ENCODE measurements at regions not wholly inside any gene's neighbourhood (a gene's known extent, or its start where the extent isn't known, plus 50 kb on each side); places are given as distances from the start of the nearest gene placed in this dataset.

DNA sequence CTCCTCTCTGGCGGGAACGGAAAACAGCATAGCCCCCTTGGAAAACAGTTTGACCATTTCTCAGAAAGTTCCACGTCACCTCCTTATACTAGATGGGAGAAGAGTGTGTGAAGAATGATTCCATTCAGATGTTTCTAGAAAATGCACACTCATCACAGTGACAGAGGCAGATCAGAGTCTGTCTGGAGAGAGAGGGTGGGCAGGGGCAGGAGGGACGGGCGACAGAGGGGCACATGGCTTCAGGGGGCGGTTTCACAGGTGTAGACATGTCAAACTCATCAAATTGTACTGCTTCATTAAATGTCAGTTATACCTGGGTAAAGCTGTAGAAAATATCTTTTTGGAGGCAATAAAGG lies 88.8 kb upstream of the TAF1B start:
- Histone ChIP-seq H3K4me3 (no peak overlapping the region), H3K36me3 (ENCODE audit: insufficient read depth in 1 of 2, low read depth in 1 of 2) (no peaks in the 10 kb centered on the region), H3K27me3 (ENCODE audit: insufficient read depth in 3 of 3, low read length in 2 of 3) (no peaks in the 10 kb centered on the region), H3K9me3 (no peaks in the 10 kb centered on the region), H3K4me1 (peaks cover 44% of the 10 kb centered on the region), H3K27ac (no peak overlapping the region)
- WGBS, 3 donors: 84 to 94% (median 93%) methylated on average over 6 of the region's 6 CpGs
- TF ChIP-seq, protein P1, sequence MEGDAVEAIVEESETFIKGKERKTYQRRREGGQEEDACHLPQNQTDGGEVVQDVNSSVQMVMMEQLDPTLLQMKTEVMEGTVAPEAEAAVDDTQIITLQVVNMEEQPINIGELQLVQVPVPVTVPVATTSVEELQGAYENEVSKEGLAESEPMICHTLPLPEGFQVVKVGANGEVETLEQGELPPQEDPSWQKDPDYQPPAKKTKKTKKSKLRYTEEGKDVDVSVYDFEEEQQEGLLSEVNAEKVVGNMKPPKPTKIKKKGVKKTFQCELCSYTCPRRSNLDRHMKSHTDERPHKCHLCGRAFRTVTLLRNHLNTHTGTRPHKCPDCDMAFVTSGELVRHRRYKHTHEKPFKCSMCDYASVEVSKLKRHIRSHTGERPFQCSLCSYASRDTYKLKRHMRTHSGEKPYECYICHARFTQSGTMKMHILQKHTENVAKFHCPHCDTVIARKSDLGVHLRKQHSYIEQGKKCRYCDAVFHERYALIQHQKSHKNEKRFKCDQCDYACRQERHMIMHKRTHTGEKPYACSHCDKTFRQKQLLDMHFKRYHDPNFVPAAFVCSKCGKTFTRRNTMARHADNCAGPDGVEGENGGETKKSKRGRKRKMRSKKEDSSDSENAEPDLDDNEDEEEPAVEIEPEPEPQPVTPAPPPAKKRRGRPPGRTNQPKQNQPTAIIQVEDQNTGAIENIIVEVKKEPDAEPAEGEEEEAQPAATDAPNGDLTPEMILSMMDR (IDR thresholded peaks at IDR 0.05): no peak
- DNase-seq: peak in 1 of 2 donors; percentile 3
- intact Hi-C loops (cut with DNase I): no loop called here
- ATAC-seq: no peak

DNA sequence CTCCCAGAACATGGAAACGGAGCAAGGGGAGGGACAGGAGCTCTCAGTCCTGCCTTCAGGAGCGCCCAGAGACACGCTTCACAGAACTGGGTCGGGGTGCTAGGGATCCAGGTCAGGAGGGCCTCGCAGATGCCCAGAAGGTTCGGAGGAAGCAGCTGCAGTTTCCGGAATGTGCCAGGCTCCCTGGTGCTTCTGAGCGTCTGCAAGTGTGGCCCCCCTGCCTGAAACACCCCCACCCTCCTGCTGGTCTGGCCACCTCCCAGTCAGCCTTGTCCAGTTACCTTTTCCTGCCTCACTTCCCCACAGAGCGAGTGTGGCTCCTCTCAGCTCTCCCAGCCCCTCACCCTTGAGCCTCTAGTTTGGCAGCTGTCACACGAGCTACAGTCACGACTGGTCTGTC lies 88.3 kb upstream of the TAF1B start:
- H3K36me3 ChIP-seq (ENCODE audit: insufficient read depth in 1 of 2, low read depth in 1 of 2): no peaks in the 10 kb centered on the region
- no peaks in the 10 kb centered on the region for H3K9me3 ChIP-seq
- H3K4me1 ChIP-seq: peaks cover 49% of the 10 kb centered on the region
- 71 to 81% (median 75%) methylated on average over 11 of the region's 11 CpGs for WGBS, 3 donors
- DNase-seq (peak in 1 of 2 donors; percentile 35), ATAC-seq (no peak)
- TF ChIP-seq, protein P1 (IDR thresholded peaks at IDR 0.05): no peak
- no peaks in the 10 kb centered on the region for H3K27me3 ChIP-seq (ENCODE audit: insufficient read depth in 3 of 3, low read length in 2 of 3)
- intact Hi-C loops (cut with DNase I): loop anchor here (5.0 kb wide), 2 partner anchors 123 to 198 kb away; partner anchors contain the start of genes YWHAQ (in 2 of the 2) and ADAM17 (in 1 of the 2)
- H3K27ac ChIP-seq: no peak overlapping the region
- H3K4me3 ChIP-seq: no peak overlapping the region

DNA sequence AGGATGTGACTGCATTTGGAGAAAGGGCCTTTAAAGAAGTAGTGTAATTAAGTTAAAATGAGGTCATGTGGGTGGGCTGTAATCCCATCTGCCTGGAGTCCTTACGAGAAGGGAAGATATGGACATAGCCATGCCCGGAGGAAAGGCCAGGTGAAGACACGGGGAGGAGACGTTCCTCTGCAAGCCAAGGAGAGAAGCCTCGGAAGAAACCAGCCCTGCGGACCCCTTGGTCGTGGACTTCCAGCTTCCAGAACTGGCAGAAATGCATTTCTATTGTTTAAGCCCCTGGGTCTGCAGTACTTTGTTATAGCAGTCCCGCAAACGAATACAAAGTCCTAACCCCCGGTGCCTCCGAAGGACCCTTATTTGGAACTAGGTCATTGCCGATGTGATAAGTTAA lies 87.6 kb upstream of the TAF1B start:
- intact Hi-C loops (cut with DNase I): loop anchor here (2.0 to 5.0 kb wide), 4 partner anchors 15 to 198 kb away; partner anchors contain the start of genes YWHAQ (in 2 of the 2) and ADAM17 (in 1 of the 2)
- DNase-seq (no peak), ATAC-seq (no peak)
- Histone ChIP-seq H3K4me1 (peaks cover 54% of the 10 kb centered on the region), H3K4me3 (no peak overlapping the region), H3K27ac (no peak overlapping the region), H3K9me3 (no peaks in the 10 kb centered on the region), H3K27me3 (ENCODE audit: insufficient read depth in 3 of 3, low read length in 2 of 3) (no peaks in the 10 kb centered on the region), H3K36me3 (ENCODE audit: insufficient read depth in 1 of 2, low read depth in 1 of 2) (no peaks in the 10 kb centered on the region)
- TF ChIP-seq, protein P1 (IDR thresholded peaks at IDR 0.05): no peak
- WGBS, 3 donors: 92 to 96% (median 94%) methylated on average over 12 of the region's 12 CpGs

DNA sequence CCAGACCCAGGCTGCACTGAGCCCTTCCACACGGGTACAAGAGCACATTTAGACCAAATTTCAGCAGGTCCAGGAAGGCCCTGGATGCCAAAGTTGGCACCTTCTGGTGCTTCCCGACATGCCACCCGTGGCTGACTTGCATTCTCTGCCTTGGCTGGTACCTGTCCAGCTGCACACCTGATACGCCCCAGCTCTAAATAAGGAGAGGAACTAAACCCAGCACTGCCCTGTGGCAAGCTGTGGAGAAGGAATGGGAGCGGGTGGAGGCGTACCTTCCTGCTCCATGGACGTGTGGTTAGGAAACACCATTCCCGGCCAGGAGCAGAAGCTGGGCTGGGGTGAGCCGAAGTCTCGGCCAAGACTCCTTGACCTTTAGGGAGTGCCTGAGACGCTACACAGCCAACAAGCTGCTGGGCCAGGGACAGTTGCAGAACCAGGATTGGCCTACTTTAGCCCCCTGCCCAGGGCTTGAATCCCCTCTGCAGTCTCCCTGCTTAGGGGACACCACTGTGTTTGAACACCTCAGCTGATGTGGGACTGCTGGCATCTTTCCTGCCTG lies 86.5 kb upstream of the TAF1B start:
- WGBS, 3 donors: 23 to 51% (median 29%) methylated on average over 11 of the region's 11 CpGs
- Histone ChIP-seq H3K4me1 (peaks cover 46% of the 10 kb centered on the region), H3K9me3 (no peaks in the 10 kb centered on the region), H3K4me3 (peak overlapping the region; percentile 57), H3K36me3 (ENCODE audit: insufficient read depth in 1 of 2, low read depth in 1 of 2) (no peaks in the 10 kb centered on the region), H3K27me3 (ENCODE audit: insufficient read depth in 3 of 3, low read length in 2 of 3) (no peaks in the 10 kb centered on the region), H3K27ac (peak overlapping the region; percentile 95)
- DNase-seq (peak in 1 of 2 donors; percentile 33), ATAC-seq (peak; percentile 13 to 41 (median 26))
- TF ChIP-seq, protein P1 (IDR thresholded peaks at IDR 0.05): no peak
- intact Hi-C loops (cut with DNase I): loop anchor here (2.0 to 5.0 kb wide), 4 partner anchors 16 to 199 kb away; partner anchors contain the start of genes YWHAQ (in 2 of the 2) and ADAM17 (in 1 of the 2)
